ENCODE measurements at regions not wholly inside any gene's neighbourhood (a gene's known extent, or its start where the extent isn't known, plus 50 kb on each side); places are given as distances from the start of the nearest gene placed in this dataset.
A peak's percentile ranks its signal among the peaks of the same experiment; 100 is the strongest.

DNA sequence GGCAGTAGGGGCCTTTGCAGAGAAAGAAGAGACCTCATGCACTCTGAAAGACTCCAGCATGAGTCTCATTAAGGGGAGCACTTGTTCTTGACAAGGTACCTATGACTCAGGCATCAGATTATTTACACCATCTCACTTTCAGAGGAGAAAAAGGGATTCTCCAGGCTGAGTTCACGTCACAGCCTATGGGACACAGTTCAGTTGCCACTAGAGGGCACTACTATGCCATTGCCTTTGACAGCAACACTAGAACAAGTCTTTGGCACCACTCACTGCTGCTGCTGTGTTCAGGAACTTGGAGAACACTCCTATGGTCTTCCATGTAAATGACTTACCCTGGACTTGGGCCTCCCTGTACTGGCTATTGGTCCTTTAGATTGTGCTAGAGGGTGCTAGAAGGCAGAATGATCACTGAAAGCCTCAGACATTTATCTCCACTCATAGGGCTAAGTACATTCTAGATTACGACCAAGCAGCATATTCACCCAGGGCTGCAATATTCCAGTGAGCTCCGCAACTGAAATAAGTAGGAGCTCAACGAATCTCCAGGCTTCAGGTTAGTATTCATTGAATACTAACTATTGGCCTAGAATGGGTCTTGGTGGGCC lies 225.1 kb upstream of the CA10 start:
- TF ChIP-seq JUN (IDR thresholded peaks at IDR 0.05), result no peak
- TF ChIP-seq HOXA7 (CRISPR knock-in tag; IDR thresholded peaks at IDR 0.05), result no peak
- TF ChIP-seq, protein P1, sequence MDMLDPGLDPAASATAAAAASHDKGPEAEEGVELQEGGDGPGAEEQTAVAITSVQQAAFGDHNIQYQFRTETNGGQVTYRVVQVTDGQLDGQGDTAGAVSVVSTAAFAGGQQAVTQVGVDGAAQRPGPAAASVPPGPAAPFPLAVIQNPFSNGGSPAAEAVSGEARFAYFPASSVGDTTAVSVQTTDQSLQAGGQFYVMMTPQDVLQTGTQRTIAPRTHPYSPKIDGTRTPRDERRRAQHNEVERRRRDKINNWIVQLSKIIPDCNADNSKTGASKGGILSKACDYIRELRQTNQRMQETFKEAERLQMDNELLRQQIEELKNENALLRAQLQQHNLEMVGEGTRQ (IDR thresholded peaks at IDR 0.05), result no peak
- no peak for TF ChIP-seq RNF2 (IDR thresholded peaks at IDR 0.05; ENCODE audit: borderline replicate concordance, low read depth)
- TF ChIP-seq POLR2A (IDR thresholded peaks at IDR 0.05; ENCODE audit: low read length), result no peak
- no peak for TF ChIP-seq CBX8 (IDR thresholded peaks at IDR 0.05)
- no peak for TF ChIP-seq CHD2 (IDR thresholded peaks at IDR 0.05; ENCODE audit: low read length, partially characterized antibody)
- TF ChIP-seq PHF8 (IDR thresholded peaks at IDR 0.05; ENCODE audit: borderline replicate concordance, low read depth), result no peak
- no peak for TF ChIP-seq BHLHE40 (IDR thresholded peaks at IDR 0.05; ENCODE audit: low read depth, low read length)
- TF ChIP-seq, protein P2, sequence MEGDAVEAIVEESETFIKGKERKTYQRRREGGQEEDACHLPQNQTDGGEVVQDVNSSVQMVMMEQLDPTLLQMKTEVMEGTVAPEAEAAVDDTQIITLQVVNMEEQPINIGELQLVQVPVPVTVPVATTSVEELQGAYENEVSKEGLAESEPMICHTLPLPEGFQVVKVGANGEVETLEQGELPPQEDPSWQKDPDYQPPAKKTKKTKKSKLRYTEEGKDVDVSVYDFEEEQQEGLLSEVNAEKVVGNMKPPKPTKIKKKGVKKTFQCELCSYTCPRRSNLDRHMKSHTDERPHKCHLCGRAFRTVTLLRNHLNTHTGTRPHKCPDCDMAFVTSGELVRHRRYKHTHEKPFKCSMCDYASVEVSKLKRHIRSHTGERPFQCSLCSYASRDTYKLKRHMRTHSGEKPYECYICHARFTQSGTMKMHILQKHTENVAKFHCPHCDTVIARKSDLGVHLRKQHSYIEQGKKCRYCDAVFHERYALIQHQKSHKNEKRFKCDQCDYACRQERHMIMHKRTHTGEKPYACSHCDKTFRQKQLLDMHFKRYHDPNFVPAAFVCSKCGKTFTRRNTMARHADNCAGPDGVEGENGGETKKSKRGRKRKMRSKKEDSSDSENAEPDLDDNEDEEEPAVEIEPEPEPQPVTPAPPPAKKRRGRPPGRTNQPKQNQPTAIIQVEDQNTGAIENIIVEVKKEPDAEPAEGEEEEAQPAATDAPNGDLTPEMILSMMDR (IDR thresholded peaks at IDR 0.05), result peak; percentile 39; the same call in 2 of the 3 replicates
- TF ChIP-seq REST (IDR thresholded peaks at IDR 0.05), result no peak
- no peak for TF ChIP-seq EHMT2 (IDR thresholded peaks at IDR 0.05; ENCODE audit: low read depth)

All from A549 (cell line).